Thymus (tissue), 11 donors: ENCODE measurements at regions not wholly inside any gene's neighbourhood (a gene's known extent, or its start where the extent isn't known, plus 50 kb on each side); places are given as distances from the start of the nearest gene placed in this dataset.
"Not testable (repeated sequence)": the region's sequence is repeated elsewhere in the genome, so short reads cannot be mapped to it uniquely, and the experiment has no call there.

Source experiments
- DNase-seq, 9 donors: peaks; one replicate each; pipeline ENCODE4 v3.0.0-alpha.2; 2013; ENCODE audit warnings: low spot score in 9 of 9, low read depth in 6 of 9, missing footprints in 1 of 9
- H3K27ac ChIP-seq, 2 donors: one replicate each; pipeline ENCODE4 v1.5.1; 2013; ENCODE audit warnings: control low read depth in 1 of 2, low read depth in 1 of 2, low read length in 1 of 2, mild to moderate bottlenecking in 1 of 2, moderate library complexity in 1 of 2
- H3K27me3 ChIP-seq, 2 donors: one replicate each; pipeline ENCODE4 v1.5.1; 2013; ENCODE audit warnings: low read length in 1 of 2; ENCODE audit not compliant: control insufficient read depth in 2 of 2, insufficient read depth in 1 of 2
- H3K36me3 ChIP-seq, 2 donors: one replicate each; pipeline ENCODE4 v1.5.1; 2013; ENCODE audit warnings: low read length in 1 of 2, mild to moderate bottlenecking in 1 of 2, moderate library complexity in 1 of 2; ENCODE audit not compliant: control insufficient read depth in 2 of 2, insufficient read depth in 2 of 2
- H3K4me1 ChIP-seq, 2 donors: one replicate each; pipeline ENCODE4 v1.5.1; 2013; ENCODE audit warnings: low read length in 2 of 2; ENCODE audit not compliant: control insufficient read depth in 2 of 2, insufficient read depth in 2 of 2
- H3K4me3 ChIP-seq, 2 donors: one replicate each; pipeline ENCODE4 v1.5.1; 2013; ENCODE audit warnings: low read length in 2 of 2, control low read depth in 1 of 2, mild to moderate bottlenecking in 1 of 2
- H3K9me3 ChIP-seq, 2 donors: one replicate each; pipeline ENCODE4 v1.5.1; 2013; ENCODE audit warnings: low read length in 1 of 2, mild to moderate bottlenecking in 1 of 2; ENCODE audit not compliant: control insufficient read depth in 2 of 2, insufficient read depth in 1 of 2
- WGBS: extraction: QIAGEN DNeasy Blood & Tissue Kit; methylation state at CpG from one replicate; pipeline ENCODE4 v1.1.7; 2013; 5-methylcytosine and 5-hydroxymethylcytosine counted together
- donor health status: healthy.

- peak in 2 of 9 donors; percentile 0 to 33 for DNase-seq
- no peaks in the 10 kb centered on the region for H3K4me1 ChIP-seq
- H3K9me3 ChIP-seq, result no peaks in the 10 kb centered on the region
- no peaks in the 10 kb centered on the region for H3K27me3 ChIP-seq
- no peak overlapping the region for H3K4me3 ChIP-seq
- no peaks in the 10 kb centered on the region for H3K36me3 ChIP-seq
- H3K27ac ChIP-seq, result no peak overlapping the region
- WGBS, result 52% methylated on average over 4 of the region's 4 CpGs
Measured at GRCh38 chrX:111041018-111041462, 55.0 kb upstream of the PAK3 start.

- no peak overlapping the region for H3K27ac ChIP-seq
- no peak overlapping the region for H3K4me3 ChIP-seq
- no peaks in the 10 kb centered on the region for H3K36me3 ChIP-seq
- no peaks in the 10 kb centered on the region for H3K9me3 ChIP-seq
- H3K4me1 ChIP-seq, result no peaks in the 10 kb centered on the region
- no peak for DNase-seq
- no peaks in the 10 kb centered on the region for H3K27me3 ChIP-seq
- 62% methylated on average over 3 of the region's 3 CpGs for WGBS
Measured at GRCh38 chrX:111040377-111041017, 55.5 kb upstream of the PAK3 start.

GRCh38 chrX:111039606-111040005 is 56.4 kb upstream of the PAK3 start:
- 63% methylated on average over 2 of the region's 2 CpGs for WGBS
- DNase-seq, result no peak
- no peaks in the 10 kb centered on the region for H3K36me3 ChIP-seq

GRCh38 chrX:111035991-111036390 is 60.0 kb upstream of the PAK3 start:
- Histone ChIP-seq H3K9me3 (no peaks in the 10 kb centered on the region), H3K27ac (no peak overlapping the region), H3K36me3 (no peaks in the 10 kb centered on the region), H3K27me3 (no peaks in the 10 kb centered on the region), H3K4me3 (no peak overlapping the region), H3K4me1 (no peaks in the 10 kb centered on the region)
- 93% methylated on average over 2 of the region's 2 CpGs for WGBS
- DNase-seq, result no peak

More at GRCh38 chrX:111039606-111040005, 56.4 kb upstream of the PAK3 start:
- H3K4me3 ChIP-seq, result no peak overlapping the region
- no peaks in the 10 kb centered on the region for H3K27me3 ChIP-seq
- no peaks in the 10 kb centered on the region for H3K9me3 ChIP-seq
- H3K4me1 ChIP-seq, result no peaks in the 10 kb centered on the region
- peak overlapping the region in 1 of 2 donors; percentile 40 for H3K27ac ChIP-seq

- Histone ChIP-seq H3K36me3 (no peaks in the 10 kb centered on the region), H3K4me1 (no peaks in the 10 kb centered on the region), H3K27me3 (no peaks in the 10 kb centered on the region), H3K9me3 (no peaks in the 10 kb centered on the region), H3K27ac (no peak overlapping the region), H3K4me3 (no peak overlapping the region)
- 88% methylated on average over 2 of the region's 2 CpGs for WGBS
- no peak for DNase-seq
Measured at GRCh38 chrX:111035256-111035655, 60.7 kb upstream of the PAK3 start.

- not testable (repeated sequence) for H3K4me3 ChIP-seq, DNase-seq, H3K36me3 ChIP-seq, H3K4me1 ChIP-seq, H3K27ac ChIP-seq, H3K27me3 ChIP-seq, H3K9me3 ChIP-seq
- WGBS, result 100% methylated on average over 1 of the region's 1 CpG
Measured at GRCh38 chrX:111022998-111023397, 73.0 kb upstream of the PAK3 start.

- no peak for DNase-seq
- no peaks in the 10 kb centered on the region for H3K36me3 ChIP-seq
- no peaks in the 10 kb centered on the region for H3K9me3 ChIP-seq
- H3K4me3 ChIP-seq, result no peak overlapping the region
- no peak overlapping the region for H3K27ac ChIP-seq
- WGBS, result 94% methylated on average over 1 of the region's 1 CpG
- H3K27me3 ChIP-seq, result no peaks in the 10 kb centered on the region
- no peaks in the 10 kb centered on the region for H3K4me1 ChIP-seq
Measured at GRCh38 chrX:111020283-111020682, 75.7 kb upstream of the PAK3 start.

GRCh38 chrX:111013778-111014455 is 82.1 kb upstream of the PAK3 start:
- Histone ChIP-seq H3K36me3 (no peaks in the 10 kb centered on the region), H3K27ac (no peak overlapping the region), H3K4me3 (no peak overlapping the region), H3K4me1 (no peaks in the 10 kb centered on the region), H3K9me3 (no peaks in the 10 kb centered on the region), H3K27me3 (no peaks in the 10 kb centered on the region)
- 92% methylated on average over 3 of the region's 3 CpGs for WGBS
- DNase-seq, result no peak

- Histone ChIP-seq H3K27me3 (peaks cover 0 to 2% of the 10 kb centered on the region in 2 donors), H3K9me3 (no peaks in the 10 kb centered on the region), H3K4me3 (no peak overlapping the region), H3K36me3 (no peaks in the 10 kb centered on the region), H3K27ac (no peak overlapping the region), H3K4me1 (no peaks in the 10 kb centered on the region)
- DNase-seq, result no peak
- 69% methylated on average over 3 of the region's 3 CpGs for WGBS
Measured at GRCh38 chrX:111010111-111010510, 85.9 kb upstream of the PAK3 start.
